ENCODE measurements at regions not wholly inside any gene's neighbourhood (a gene's known extent, or its start where the extent isn't known, plus 50 kb on each side); places are given as distances from the start of the nearest gene placed in this dataset.

GRCh38 chr12:31801872-31802271 is 73.1 kb upstream of the AMN1 start:
- no peaks in the 10 kb centered on the region for H3K79me2 ChIP-seq (ENCODE audit: insufficient read depth, low read length)
- H4K91ac ChIP-seq (ENCODE audit: insufficient read length, low read depth, low read length) = no peak overlapping the region
- no peaks in the 10 kb centered on the region for H3K23me2 ChIP-seq (ENCODE audit: insufficient read length, low read depth, low read length, poor library complexity, severe bottlenecking)
- no peak overlapping the region for H2BK15ac ChIP-seq (ENCODE audit: low read depth, low read length)
- no peak overlapping the region for H3K9ac ChIP-seq (ENCODE audit: extremely low read depth, insufficient read length, low read length)
- H4K20me1 ChIP-seq (ENCODE audit: control insufficient read depth, insufficient read depth, insufficient read length) = no peaks in the 10 kb centered on the region
- H2BK12ac ChIP-seq (ENCODE audit: insufficient read length, low read depth, low read length) = no peak overlapping the region
- no peak overlapping the region for H4K8ac ChIP-seq (replicated peaks; ENCODE audit: insufficient read length, low read depth, low read length)
- no peak overlapping the region for H3K4me2 ChIP-seq (ENCODE audit: insufficient read depth, insufficient read length, low read length)
- Mint-ChIP-seq H3K36me3 (ENCODE audit: insufficient read depth in 1 of 3, low read depth in 3 of 3) (no peaks in the 10 kb centered on the region; a peak in 1 of 7 replicates), H3K9me3 (peaks cover 0 to 2% of the 10 kb centered on the region in 2 experiments; a peak in 2 of 5 replicates), H3K27ac (no peak overlapping the region), H3K27me3 (ENCODE audit: low read depth) (peaks cover 2% of the 10 kb centered on the region), H3K4me3 (no peak overlapping the region), H3K4me1 (peaks cover 14 to 17% of the 10 kb centered on the region in 2 experiments)
- H4K5ac ChIP-seq (ENCODE audit: insufficient read length, low read depth, low read length) = no peak overlapping the region
- no peak overlapping the region for H3K4ac ChIP-seq (ENCODE audit: low read depth, low read length)
- no peak for TF ChIP-seq CTCF (conservative IDR thresholded peaks at IDR 0.05)
- no peak overlapping the region for H3T11ph ChIP-seq (ENCODE audit: low read length)
- no peak overlapping the region for H2BK120ac ChIP-seq (ENCODE audit: low read depth, low read length, poor library complexity, severe bottlenecking)
- H3K18ac ChIP-seq (ENCODE audit: insufficient read length, low read depth, low read length) = no peak overlapping the region
- H2AK5ac ChIP-seq (ENCODE audit: insufficient read length, low read length) = no peak overlapping the region
- no peak overlapping the region for H3K56ac ChIP-seq (ENCODE audit: insufficient read length, low read depth, low read length)
- H3K4me1 ChIP-seq (ENCODE audit: insufficient read depth, low read length) = no peaks in the 10 kb centered on the region
- H3K27ac ChIP-seq (ENCODE audit: insufficient read length, low read depth, low read length) = no peak overlapping the region
- no peaks in the 10 kb centered on the region for H3K9me3 ChIP-seq (ENCODE audit: control insufficient read depth, low read depth, low read length)
- no peaks in the 10 kb centered on the region for H3K27me3 ChIP-seq (ENCODE audit: insufficient read depth, low read length)
- no peak for DNase-seq
- no peak overlapping the region for H2AFZ ChIP-seq (ENCODE audit: low read length)
- no peaks in the 10 kb centered on the region for H3K79me1 ChIP-seq (ENCODE audit: insufficient read depth, low read depth, low read length, poor library complexity, severe bottlenecking)
- no peak overlapping the region for H2BK5ac ChIP-seq (ENCODE audit: insufficient read length, low read length)
- no peak overlapping the region for H3K14ac ChIP-seq (ENCODE audit: insufficient read depth, low read length)
- WGBS (ENCODE audit: extremely low coverage, insufficient read length, low lambda C conversion rate) = no CpG with 5 or more reads among the region's 4 CpGs
- H2BK20ac ChIP-seq (ENCODE audit: low read depth, low read length, poor library complexity, severe bottlenecking) = no peak overlapping the region
- H3K23ac ChIP-seq (ENCODE audit: insufficient read length, low read depth, low read length) = no peak overlapping the region
